ENCODE measurements at regions not wholly inside any gene's neighbourhood (a gene's known extent, or its start where the extent isn't known, plus 50 kb on each side); places are given as distances from the start of the nearest gene placed in this dataset.

DNA sequence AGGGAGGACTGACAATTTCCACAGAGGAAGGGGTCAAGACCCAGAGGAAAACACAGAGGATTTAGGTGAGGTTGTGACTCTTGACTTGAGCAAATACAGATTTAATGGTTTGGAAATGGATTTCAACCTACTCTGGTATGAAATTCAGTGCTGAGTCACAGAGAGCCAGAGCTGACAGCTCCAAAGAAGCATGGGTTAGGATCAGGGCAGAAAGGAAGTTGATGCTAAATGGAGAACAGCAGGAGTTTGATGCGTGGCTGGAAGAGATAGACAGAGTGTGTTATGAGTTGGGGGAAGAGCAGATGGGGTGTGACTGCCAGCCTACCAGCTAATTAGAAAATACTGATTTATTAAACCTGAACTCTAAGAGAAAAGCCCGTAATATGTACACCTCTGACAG is 272.6 kb downstream of the FOXG1 start:
- no peak for DNase-seq (ENCODE audit: low spot score)

DNA sequence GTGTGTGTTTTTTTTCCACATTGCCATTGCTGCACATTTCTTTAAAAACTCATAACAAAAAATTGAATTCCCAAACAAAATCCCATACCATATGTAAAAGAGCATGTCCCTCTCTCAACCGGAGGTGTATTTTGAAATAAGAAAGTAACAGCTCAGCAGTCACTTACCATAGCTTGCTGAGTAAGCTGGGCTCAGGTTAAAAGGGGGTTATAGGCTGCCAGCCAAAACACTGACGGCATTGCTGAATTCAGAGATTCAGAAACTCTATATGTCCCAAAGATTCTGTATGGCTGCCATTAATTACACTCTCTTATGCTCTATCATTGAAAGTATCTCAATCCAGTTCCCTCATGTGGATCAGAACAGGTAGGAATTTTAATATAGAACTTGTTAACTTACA is 276.0 kb downstream of the FOXG1 start:
- no peak for DNase-seq (ENCODE audit: low spot score)

DNA sequence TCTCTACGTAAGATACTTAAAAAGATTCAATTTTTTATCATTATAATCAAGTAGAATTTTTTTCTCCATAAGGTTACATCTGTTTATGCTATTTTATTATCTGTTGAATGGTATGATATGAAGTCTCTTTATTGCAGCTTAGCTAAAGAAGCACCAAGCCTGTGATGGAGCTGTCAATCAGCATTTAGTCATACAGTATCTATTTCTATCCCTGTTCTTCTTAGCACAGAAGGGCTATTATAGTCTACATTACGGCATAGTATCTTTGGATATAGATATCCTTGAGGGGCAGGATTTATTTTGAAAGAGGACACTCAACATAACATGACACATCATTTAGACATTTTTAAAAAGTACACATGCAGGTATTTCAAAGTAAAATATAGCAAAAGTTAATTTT is 277.1 kb downstream of the FOXG1 start:
- no peak for DNase-seq (ENCODE audit: low spot score)

DNA sequence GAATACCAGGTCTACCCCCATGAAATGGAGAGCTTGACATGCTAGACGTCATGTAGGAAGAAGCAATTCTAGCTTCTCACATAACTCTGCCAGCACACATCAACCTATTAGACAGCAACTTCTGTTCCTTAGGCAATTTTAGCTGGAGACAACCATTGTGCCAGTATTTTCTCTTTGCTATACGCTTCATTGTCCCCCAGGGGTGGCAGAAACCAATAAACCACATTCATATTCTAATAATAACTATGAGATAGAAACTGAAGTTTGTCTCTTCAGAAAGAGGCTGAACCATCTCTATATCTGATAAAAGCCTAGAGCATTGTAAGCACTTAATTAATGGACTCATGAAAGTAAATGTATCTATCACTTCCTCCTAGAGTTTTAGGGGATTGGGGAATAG is 278.6 kb downstream of the FOXG1 start:
- no peak for DNase-seq (ENCODE audit: low spot score)

DNA sequence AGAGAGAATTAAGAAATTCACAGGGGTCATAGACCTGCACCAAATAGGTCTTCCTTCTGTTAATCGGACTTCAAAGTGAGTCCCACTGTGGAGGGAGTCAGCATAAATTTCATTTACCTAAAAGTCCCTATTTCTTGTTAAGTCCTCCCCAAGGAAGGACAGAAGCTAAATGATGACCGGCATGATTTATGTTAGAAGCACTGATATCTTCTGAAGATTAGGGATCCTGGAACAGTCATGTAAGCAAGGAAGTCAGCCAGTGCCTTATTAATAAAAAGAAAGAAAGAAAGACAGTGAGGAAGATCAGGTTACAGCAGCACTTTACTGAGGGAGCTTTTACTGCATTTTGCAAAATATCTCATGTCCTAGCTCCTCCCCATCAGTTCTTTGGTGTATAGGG is 287.5 kb downstream of the FOXG1 start:
- no peak for DNase-seq (ENCODE audit: low spot score)

DNA sequence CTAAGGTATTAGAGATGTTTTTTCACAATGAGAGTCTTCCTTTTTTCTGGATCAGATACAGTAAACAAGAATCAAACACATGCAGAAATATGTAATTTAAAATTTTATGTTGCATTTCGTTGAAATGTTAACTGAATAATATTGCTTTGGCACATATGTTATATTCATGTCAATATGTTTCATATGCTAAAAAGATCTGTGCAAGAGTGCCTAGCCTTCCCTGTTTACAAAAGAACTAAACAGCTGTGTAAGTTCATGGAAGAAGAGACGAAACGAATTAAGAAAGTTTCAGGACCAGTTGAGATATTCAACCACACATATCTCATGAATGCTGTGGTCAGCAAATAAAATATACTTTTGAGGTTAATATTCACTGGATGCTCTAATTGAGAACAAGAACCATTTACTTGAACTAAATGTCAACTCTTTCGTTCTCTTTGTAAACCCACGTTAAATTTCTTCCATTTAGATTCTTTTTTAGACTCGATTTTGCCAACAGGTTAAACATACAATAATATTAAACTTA is 289.5 kb downstream of the FOXG1 start:
- DNase-seq (ENCODE audit: low spot score), result no peak

DNA sequence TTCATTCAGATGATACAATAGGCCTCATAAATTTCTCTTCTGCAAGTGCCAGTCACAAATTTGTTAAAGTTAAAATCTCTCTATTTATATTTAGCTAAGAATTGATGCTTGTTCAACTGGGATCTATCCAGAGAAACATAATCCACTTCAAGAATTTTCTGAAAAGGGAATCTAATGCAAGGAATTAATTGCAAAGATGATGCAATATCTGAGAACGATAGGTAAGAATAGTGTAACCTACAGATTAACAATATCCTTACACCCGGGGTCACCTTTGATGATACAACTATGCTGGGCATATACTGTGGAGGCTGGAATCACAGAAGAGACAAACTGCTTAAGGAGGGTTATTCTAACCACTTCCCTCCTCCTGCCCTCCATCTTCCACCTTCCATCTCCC is 295.1 kb downstream of the FOXG1 start:
- DNase-seq (ENCODE audit: low spot score), result no peak

DNA sequence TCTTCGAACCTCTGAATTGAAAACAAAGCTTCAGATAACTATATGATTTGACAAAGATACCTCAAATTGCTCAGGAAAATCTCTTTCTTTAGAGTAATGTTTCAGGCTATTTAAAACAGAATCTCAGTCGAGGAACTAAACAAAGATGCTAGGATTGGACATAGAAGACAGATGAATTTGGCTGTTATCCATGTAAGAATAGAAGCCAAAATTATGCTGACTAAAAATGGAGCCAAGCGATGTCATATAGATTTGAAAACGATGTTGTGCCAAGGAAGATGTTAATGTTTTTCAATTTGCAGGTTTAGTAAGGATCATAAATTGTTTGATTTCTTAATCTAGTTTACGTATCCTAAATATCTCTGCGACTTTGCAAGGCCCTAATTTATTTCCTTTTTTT is 295.9 kb downstream of the FOXG1 start:
- DNase-seq (ENCODE audit: low spot score), result no peak

DNA sequence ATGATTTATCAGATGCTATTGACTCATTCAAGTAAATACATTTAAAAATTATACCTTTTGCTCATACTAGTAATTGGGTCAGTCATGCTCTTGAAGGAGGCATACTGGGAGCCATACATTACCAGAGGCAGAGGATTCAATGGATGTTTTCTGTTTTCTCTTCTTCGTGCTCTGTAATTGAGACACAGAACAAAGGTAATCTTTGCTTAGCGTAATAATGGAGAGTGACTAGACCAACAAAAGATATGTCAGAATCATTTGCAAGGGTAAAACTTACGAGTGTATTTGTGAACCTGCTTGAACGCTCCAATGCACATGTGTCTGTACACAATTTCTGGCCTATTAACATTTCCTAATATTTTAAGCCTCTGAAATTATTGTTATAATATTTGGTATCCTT is 296.4 kb downstream of the FOXG1 start:
- no peak for DNase-seq (ENCODE audit: low spot score)

DNA sequence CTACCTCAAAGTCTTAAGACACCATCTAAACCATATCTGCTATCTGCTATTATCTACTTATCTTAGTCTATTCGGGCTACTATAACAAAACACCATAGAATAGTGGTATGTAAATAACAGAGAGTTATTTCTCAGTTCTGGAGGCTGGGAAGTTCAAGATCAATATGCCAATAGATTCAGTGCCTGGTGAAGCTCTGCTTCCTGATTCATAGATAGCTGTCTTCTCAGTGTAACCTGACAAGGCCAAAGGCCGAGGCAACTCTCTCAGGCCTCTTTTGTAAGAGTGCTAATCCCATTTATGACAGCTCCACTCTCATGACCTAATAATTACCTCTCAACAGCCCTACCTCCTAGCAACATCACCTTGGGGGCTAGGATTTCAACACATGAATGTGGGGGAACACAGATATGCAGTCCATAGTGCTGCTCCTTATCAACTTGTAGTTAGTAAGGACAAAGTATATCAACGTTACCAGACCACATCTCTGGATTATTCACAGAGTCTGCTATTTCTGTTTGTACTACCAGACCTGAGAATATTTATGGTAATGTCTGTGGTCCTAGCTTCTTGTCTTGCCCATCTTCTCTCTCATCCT is 297.8 kb downstream of the FOXG1 start:
- no peak for DNase-seq (ENCODE audit: low spot score)

DNA sequence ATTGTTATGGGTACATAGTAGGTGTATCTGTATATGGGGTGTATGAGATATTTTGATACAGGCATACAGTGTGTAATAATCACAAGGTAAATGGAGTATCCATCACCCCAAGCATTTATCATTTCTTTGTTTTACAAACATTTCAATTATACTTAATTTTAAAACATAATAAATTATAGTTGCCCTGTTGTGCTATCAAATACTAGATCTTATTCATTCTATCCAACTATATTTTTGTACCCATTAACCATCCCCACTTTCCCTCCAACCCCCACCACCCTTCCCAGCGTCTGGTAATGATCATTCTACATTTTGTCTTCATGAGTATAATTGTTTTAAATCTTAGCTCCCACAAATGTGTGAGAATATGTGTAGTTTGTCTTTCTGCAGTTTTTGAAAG is 302.6 kb downstream of the FOXG1 start:
- DNase-seq (ENCODE audit: low spot score), result no peak

DNA sequence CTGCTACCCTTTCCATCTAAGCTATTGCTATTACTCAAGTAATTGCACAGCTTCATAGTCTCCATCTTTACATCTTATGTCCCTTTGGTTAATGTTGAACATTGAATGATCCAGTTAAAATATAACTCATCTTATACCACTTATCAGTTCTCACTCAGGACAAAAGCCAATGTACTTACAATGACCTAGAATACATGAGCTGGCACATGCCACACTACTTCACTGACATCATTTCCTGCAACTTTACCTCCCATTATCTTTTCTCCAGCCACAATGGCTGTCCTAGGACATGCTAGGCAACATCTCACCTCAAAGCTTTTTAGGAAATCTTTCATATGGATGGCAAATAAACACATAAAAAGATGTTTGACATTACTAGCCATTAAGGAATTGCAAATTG is 309.2 kb downstream of the FOXG1 start:
- DNase-seq (ENCODE audit: low spot score), result no peak

DNA sequence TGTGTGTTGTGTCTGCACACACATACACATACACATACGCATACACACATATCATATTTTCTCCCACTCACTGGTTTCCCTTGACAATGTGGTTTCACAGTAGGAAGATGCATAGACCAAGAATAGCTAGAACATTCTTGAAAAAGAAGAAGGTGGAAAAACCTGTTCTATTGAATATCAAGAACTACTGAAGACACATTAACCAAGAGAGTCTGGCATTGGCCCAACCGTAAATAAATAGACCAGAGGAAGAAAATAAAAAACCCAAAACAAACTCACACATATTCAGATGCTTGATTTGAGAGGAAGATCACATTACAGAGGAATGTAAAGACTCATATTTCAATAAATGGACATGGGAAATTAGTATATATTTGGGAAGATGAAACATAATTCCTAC is 311.3 kb downstream of the FOXG1 start:
- DNase-seq (ENCODE audit: low spot score), result no peak

DNA sequence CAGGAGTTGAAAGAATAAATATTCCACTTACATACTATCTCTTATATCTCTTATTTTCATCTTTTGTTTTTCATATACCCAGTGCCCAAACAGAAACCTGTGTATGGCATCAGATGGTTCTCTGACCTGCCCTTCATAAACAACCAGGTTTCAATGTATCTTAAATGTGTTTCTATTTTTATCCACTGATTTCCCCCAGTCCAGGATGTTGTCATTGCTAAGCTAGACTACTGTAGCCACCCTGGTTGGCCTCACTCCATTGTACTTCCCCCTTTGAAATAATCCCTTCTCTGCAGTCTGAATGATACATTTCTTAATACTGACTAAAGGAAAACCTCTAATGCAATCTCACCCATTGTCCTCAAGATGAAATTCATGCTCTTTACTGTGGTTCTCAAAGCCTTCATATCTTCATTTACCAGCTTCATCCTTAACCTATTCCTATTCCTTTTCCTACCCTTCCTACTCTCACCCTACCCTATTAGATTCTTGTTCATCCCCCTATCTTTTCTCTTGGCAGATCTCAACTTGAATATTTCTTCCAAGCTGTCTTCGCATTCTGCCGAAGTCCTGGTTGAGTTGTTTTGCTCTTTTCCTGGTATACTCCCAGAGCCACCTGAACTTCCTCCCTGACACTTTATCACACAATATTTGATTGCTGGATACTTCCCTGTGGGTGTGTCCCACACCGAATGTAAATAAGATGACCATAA is 312.4 kb downstream of the FOXG1 start:
- DNase-seq (ENCODE audit: low spot score), result no peak

DNA sequence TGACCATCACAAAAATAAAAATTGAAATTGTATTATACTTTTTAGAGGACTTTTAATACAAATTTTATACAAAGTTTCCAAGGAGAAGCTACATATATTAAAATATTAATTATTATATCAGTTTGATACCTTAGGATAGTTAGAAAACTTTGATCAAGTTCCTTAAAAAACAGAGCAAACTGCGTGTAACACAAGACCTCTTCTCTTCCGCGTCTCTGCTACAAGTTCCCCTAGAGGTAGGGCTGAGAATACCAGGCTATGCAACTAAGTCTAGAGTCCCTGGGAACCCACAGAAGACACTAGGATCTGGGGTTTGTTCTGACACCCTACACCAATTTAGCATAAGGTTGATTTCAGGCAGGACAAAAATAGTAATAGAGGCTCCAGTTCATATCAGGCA is 319.0 kb downstream of the FOXG1 start:
- peak; percentile 12 for DNase-seq (ENCODE audit: low spot score)

DNA sequence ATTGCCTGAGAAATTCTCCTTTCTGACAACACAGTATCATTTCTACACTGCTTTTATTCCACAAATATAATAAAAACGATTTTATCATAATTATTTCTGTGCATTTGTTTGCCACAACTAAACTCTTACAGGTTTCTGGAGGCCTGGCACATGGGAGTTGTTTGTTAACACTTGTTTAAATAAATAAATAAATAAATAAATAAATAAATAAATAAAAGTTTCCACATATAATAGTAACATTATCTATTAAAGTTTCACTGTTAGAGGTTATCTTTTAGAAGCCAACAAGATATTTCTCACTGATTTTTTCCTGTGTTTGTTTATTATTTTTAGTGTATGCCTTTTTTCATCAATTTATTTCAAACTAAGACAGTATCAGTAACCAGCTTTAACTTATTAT is 323.3 kb downstream of the FOXG1 start:
- no peak for DNase-seq (ENCODE audit: low spot score)

DNA sequence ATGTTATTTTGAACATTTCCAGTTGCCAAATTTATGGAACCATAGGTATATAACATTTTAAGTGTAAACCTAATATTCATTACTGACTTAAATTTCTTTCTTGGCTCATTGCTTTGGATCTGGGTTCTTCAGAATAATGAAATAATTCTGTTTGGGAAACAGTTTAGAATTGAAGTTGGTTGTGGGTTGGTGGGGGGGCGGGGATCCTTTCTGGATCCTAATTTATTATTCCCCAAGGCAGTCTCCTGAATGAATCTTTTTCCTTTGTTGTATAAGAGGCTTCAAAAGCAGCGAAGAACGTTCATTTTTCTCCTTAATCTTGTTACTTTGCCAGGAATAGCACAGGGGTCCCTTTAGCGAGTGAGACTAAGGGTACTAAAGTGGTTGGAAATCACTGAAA is 325.5 kb downstream of the FOXG1 start:
- no peak for DNase-seq (ENCODE audit: low spot score)

DNA sequence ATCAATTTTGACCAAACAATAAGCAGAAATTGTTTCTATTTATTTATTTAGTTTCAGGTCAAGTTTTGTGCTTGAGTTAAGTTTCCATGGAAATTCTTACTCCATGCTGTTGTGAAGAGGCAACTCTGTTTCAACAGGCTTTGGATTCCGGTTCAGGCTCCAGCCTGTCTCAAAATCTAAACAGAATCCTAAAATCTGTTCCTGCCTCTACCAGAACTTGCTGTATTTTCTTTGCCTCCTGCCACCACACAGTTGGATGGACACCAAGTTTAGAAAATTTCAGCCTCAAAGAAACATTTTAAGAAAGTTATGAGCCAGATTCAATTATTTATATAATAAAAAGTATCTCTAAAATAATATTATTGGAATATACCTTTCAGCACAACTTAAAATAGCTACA is 330.9 kb downstream of the FOXG1 start:
- no peak for DNase-seq (ENCODE audit: low spot score)

DNA sequence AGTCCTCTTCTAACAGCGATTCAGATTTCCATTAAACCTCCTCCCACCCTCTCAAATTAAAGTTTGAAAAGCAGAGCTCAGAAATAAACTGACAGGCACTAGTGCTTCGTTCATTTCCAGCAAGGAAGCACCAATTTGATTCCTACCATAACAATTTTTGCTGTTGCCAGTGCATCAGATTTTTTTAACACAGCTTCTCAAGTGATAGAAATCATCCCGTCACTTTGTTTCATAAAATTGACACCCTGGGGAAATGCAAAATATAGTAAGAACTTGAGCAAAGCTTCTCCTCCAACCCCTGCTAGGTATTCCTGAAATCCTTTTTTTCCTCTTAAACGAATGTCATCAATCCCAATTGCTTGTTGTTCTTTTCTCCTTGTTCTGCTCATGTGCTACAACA is 332.1 kb downstream of the FOXG1 start:
- DNase-seq (ENCODE audit: low spot score), result no peak

DNA sequence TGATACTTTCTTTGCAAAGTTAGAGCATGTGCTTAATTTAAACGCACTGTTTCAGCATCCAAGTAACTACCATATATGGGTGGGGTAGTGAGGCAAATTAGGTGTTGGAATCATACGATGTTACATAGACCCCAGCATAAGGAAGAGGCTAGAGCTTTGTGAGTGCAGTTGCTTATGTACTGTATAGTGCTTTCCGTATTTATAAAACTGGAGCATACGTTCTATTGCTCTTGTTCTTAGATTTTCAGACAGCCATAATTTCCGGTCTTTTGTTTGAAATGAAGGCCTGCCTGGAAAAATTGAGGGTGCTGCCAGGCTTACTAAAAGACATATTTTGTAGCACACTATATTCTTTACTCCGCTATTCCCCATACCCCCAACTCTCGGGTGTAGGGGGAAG is 335.7 kb downstream of the FOXG1 start:
- DNase-seq (ENCODE audit: low spot score), result no peak

DNA sequence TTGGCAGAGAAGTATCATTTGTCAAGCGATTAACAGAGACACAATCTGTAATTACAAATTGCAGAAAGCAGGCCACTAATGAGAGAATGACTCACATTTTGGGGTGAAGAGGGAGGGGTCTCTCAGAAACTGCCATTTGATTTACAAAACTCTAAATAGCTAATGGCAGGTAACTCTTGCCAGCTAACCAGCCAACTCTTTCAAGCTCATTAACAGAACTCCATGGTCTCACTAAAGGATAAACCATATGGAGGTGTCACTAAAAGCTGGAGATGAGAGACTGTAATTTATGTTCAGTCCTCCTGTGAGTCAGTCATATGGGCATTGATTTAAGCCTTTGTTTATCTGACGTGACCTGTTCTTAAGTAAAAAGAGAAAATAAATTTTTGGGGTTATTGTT is 336.4 kb downstream of the FOXG1 start:
- DNase-seq (ENCODE audit: low spot score), result no peak

DNA sequence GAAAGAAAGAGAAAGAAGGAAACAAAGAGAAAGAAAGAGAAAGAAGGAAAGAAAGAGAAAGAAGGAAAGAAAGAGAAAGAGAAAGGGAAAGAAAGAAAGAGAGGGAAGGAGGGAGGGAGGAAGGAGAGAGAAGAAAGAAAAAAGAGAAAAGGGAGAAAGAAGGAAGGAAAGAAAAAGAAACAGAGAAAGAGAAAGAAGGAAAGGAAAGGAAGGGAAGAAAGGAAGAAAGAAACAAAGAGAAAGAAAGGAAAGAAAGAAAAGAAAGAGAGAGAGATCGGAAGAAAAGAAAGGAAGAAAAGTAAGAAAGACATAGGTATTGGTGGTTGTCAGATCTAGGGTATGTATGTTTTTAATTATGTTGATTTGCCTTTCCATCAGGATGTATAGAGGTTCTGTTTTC is 342.3 kb downstream of the FOXG1 start:
- no peak for DNase-seq (ENCODE audit: low spot score)

DNA sequence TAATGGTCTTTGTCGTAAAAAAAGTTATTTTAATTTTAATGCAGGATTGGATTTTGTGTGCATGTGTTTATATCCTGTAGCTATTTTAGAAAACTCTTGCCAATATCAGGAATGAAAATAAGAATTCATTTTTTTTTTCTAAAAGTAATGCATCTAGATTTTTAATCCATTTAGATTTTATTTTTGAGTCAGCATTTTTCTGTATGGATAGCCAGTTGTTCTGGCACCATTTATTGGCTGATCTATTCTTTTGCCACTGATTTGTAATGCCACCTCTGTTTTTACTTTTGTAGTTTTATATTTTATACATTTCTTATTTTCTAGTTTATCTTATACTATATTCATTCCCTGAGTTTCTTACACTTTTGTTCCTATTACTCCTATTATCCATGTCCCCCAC is 343.0 kb downstream of the FOXG1 start:
- no peak for DNase-seq (ENCODE audit: low spot score)

DNA sequence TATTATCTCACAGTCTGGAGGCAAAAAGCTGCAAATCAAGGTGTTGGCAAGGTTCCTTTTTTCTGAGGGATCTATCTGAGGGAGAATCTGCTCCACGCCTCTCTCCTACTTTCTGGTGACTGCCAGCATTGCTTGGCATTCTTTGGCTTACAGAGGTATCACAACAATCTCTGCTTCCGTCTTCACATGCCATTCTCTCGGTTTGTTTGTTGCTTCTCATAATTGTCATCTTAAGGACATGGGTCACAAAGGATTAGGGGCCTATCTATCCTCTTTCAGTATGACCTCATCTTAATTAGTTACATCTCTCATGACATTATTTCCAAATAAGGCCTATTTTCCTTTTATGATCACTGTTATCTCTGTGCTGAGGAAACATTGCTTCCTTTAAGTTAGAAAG is 345.0 kb downstream of the FOXG1 start:
- no peak for DNase-seq (ENCODE audit: low spot score)
